ENCODE measurements at regions not wholly inside any gene's neighbourhood (a gene's known extent, or its start where the extent isn't known, plus 50 kb on each side); places are given as distances from the start of the nearest gene placed in this dataset.
"Not testable (repeated sequence)": the region's sequence is repeated elsewhere in the genome, so short reads cannot be mapped to it uniquely, and the experiment has no call there.

- intact Hi-C loops (cut with DNase I) = no loop called here
- no peak for DNase-seq
- no peak for ATAC-seq
These were observed 159.8 kb downstream of the DPY19L2 start for GRCh38 chr12:63508543-63508942.

DNA sequence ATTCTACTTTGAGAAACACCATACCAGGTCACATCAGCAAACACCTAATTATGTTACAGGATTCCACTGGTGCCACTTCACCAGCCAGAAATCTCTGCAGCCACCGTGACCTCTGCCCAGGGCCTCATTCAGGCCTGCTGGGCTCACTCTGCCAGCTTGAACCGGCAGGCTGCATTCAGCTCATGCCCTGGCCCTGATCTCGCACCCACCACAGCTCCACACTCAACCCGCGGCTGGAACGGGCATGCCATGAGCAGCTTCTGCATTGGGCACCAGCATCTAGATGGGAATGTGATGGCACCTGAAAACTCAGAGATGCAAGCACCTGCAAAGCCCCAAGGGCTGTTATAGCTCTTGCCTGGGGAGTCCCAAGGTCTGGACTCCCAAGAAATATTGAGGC lies 168.7 kb downstream of the DPY19L2 start:
- ATAC-seq (no peak), DNase-seq (no peak)
- intact Hi-C loops (cut with DNase I) = no loop called here

DNA sequence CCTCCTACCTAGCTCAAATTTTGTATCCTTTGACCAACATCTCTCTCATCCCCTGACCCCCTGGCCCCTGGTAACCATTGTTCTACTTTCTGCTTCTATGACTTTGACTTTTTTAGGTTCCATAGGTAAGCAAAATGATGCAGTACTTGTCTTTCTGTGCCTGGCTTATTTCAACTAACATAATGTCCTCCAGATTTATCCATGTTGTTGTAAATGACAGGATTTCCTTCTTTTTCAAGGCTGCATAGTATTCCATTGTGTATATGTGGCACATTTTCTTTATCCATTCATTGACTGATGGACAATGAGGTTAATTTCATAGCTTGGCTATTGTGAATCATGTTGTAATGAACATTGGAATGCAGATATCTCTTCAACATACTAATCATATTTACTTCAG lies 170.1 kb downstream of the DPY19L2 start:
- ATAC-seq (no peak), DNase-seq (no peak)
- intact Hi-C loops (cut with DNase I) = no loop called here

- ATAC-seq (no peak), DNase-seq (no peak)
- intact Hi-C loops (cut with DNase I) = no loop called here
These were observed 171.6 kb downstream of the DPY19L2 start for GRCh38 chr12:63496654-63497053.

- intact Hi-C loops (cut with DNase I) = no loop called here
- DNase-seq (no peak), ATAC-seq (no peak)
These were observed 172.3 kb downstream of the DPY19L2 start for GRCh38 chr12:63495974-63496373.

DNA sequence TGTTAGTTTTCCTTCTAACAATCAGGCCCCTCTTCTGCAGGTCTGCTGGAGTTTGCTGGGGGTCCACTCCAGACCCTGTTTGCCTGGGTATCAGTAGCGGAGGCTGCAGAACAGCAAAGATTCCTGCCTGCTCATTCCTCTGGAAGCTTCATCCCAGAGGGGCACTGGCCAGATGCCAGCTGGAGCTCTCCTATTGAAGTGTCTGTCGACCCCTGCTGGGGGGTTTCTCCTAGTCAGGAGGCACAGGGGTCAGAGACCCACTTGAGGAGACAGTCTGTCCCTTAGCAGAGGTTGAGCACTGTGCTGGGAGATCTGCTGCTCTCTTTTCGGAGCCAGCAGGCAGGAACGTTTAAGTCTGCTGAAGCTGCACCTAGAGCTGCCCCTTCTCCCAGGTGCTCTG lies 174.9 kb downstream of the DPY19L2 start:
- DNase-seq; intact Hi-C loops (cut with DNase I); ATAC-seq: not testable (repeated sequence)

- intact Hi-C loops (cut with DNase I) = no loop called here
- ATAC-seq (no peak), DNase-seq (no peak)
These were observed 188.1 kb downstream of the DPY19L2 start for GRCh38 chr12:63480186-63480585.

- intact Hi-C loops (cut with DNase I) = no loop called here
- no peak for ATAC-seq
- no peak for DNase-seq
These were observed 198.1 kb downstream of the DPY19L2 start for GRCh38 chr12:63470161-63470560.

GRCh38 chr12:63467951-63468350 lies 200.3 kb downstream of the DPY19L2 start:
- intact Hi-C loops (cut with DNase I) = no loop called here
- no peak for DNase-seq
- no peak for ATAC-seq

DNA sequence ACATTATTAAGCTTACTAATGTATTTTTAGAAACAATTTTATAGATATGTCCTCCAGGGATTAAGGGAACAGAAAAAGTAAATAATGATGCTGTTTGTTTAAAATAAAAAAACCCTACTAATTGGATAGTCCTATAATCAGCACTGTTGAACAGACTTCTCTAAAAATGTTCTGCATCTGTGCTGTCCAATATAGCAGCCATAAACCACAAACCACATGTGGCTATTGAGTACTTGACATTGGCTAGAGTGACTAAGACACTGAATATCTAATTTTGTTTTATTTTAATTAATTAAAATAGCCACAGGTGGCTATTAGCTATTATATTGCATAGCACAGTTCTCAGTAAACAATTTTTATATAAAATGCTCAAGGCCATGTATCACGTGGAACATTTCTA lies 210.4 kb downstream of the DPY19L2 start:
- ATAC-seq = no peak
- intact Hi-C loops (cut with DNase I) = no loop called here
- no peak for DNase-seq

DNA sequence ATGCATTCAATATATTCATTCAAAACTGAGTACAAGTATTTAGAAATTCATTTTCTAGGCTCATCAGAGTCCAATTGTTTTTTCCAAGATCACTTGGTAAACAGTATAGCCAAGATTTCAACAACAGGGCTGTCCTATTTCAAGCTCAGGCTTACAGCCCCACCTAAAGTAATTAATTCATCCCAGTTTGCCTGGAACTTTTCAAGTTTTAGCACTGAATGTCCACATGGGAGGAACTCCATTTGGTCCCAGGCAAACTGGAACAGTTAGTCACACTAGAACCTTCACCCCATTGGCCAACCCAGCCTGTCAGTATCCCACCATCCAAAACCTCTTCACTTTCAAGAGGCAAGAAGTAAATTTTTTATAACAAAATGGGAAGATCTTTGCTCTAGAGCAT lies 210.9 kb downstream of the DPY19L2 start:
- intact Hi-C loops (cut with DNase I) = no loop called here
- ATAC-seq (no peak), DNase-seq (no peak)

GRCh38 chr12:63450816-63451215 lies 217.5 kb downstream of the DPY19L2 start:
- ATAC-seq (no peak), DNase-seq (no peak)
- intact Hi-C loops (cut with DNase I) = no loop called here

DNA sequence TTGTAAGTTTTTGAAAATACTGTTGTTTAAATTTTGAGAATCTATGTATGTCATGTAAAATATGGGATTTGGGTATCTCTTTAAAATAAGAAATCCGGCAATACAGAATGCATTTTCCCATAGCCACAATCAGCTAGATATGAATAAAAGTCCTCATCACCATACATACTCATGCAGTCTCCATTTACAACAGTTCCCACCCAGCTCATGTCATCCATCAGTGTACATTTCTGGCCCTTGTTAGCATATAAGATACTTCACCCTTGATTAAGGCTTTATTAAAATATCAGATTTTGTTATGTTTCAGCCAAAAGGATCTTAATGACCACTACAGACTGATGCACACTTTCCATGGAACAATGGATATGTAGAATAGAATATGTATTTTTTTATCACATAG lies 218.0 kb downstream of the DPY19L2 start:
- intact Hi-C loops (cut with DNase I) = no loop called here
- ATAC-seq (no peak), DNase-seq (no peak)

DNA sequence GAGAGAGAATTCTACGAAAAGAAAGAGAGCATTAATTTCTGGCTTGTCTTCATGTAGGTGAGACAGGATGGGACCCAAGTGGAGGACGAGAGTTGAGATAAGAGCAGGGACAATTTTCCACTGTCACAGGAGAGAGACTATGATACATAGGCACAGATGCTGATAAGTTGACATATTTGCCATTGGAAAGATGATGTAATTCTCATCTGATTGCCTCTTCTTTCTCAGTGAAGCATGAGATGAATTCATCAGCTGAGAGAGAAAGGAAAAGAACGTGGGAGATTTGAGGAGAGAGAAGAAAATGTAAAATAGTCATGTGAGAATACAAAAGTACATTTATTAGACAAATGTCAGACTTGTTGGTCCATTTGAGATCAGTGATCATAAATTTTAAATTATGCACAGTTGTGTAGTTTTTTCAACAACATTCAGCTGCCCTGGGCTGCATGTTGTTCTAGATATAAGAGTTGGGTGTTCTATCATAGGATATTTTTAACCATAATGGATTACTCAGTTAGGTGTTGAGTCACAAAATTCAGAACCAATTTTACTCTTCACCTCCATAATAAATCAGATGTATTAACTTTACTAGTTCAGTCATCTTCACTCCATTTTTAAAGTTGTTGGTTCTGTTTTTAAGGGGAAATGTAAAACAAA lies 222.9 kb downstream of the DPY19L2 start:
- intact Hi-C loops (cut with DNase I) = no loop called here
- no peak for ATAC-seq
- DNase-seq = no peak

GRCh38 chr12:63440048-63440447 lies 228.2 kb downstream of the DPY19L2 start:
- ATAC-seq (no peak), DNase-seq (no peak)
- intact Hi-C loops (cut with DNase I) = no loop called here

- DNase-seq; ATAC-seq; intact Hi-C loops (cut with DNase I): not testable (repeated sequence)
These were observed 233.9 kb downstream of the DPY19L2 start for GRCh38 chr12:63434384-63434783.

DNA sequence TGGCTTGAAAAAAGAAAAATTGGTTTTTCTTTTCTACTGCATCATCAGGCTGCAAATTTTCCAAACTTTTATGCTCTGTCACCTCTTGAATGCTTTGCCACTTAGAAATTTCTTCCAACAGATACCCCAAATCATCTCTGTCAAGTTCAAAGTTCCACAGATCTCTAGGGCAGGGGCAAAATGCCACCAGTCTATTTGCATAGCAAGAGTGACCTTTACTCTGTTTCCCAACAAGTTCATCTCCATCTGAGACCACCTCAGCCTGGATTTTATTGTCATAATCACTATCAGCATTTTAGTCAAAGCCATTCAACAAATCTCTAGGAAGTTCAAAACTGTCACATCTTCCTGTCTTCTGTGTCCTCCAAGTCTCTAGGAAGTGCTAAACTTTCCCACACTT lies 240.3 kb downstream of the DPY19L2 start:
- ATAC-seq; intact Hi-C loops (cut with DNase I); DNase-seq: not testable (repeated sequence)

DNA sequence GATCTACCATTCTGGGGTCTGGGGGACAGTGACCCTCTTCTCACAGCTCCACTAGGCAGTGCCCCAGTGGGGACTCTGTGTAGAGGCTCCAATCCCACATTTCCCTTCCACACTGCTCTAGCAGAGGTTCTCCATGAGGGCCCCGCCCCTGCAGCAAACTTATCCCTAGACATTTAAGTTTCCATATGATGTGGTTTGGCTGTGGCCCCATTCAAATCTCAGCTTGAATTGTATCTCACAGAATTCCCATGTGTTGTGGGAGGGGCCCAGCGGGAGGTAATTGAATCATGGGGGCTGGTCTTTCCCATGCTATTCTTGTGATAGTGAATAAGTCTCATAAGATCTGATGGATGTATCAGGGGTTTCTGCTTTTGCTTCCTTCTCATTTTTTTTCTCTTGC lies 241.3 kb downstream of the DPY19L2 start:
- ATAC-seq; intact Hi-C loops (cut with DNase I); DNase-seq: not testable (repeated sequence)

DNA sequence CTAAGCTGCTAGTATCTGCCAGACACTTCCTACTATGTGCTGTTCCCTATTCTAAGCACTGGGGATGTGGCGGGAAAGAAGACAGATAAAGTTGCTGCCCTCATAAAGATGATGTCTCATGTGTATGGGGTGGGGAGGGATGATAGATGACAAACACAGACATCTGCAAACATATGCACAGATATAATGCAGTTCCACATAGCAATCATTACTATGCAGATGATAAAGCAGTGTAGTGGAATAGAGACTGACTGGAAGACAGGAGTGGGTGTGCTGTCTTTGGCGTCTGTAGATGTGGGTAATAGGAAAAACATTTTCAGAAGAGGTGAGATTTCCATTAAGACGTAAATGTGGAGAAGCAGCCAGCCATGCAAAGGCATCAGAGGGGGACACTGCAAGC lies 243.6 kb downstream of the DPY19L2 start:
- DNase-seq (no peak), ATAC-seq (no peak)
- intact Hi-C loops (cut with DNase I) = no loop called here

DNA sequence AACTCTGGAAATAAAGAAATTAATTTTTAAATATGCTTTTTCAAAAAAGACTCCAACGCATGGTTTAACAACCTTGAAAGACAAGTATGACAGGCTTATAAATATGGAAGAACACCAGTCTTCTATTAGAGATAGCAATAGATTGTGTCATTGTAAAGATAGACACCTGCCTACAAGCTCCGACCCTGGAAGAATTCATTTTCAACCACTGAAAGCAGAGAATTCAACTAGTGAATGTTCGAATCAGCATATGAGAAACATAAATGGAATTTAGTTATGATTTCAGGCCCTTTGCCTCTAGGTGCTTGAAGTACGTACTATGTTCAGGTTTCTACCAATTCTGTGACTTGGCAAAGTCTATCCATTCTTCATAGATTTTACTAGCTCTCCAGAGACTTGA lies 244.5 kb downstream of the DPY19L2 start:
- no peak for DNase-seq
- intact Hi-C loops (cut with DNase I) = no loop called here

DNA sequence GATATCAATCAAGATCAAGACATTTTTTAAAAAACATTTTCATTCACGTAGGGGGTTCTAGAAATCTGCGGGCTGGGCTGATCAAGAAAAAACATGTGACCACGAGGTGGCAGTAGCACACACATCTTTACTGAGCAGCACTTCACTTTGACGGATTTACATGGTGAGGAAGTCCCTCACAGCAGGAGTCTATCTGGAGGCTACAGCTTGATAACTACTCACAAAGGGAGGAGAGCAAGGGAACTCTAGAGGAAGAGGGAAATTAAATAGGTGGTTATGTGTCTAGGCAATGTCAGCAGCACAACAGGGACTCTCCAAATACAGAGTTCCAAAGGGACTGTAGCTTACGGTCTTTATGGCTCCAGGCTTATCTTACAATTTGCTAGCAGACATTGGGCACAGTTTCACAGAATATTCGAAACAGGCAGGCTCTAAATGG lies 248.1 kb downstream of the DPY19L2 start:
- intact Hi-C loops (cut with DNase I) = no loop called here
- no peak for ATAC-seq

More for the DNA sequence above, 244.5 kb downstream of the DPY19L2 start:
- no peak for ATAC-seq

DNA sequence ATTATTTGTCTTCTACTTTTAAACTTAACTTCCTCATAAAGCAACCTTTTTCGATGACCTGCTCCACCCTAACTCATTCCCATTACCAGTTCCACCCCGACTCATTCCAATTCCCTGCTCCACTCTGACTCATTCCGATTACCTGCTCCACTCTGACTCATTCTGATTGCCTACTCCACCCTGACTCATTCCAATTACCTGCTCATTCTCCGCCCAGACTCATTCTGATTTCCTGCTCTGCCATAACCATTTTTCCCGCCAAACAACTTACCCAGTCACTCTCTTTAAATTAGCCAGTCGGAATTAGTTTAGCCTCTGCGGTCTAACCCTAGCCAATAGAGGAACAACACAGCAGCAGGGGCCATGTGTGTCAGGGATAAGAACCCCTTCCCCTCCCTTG lies 249.1 kb downstream of the DPY19L2 start:
- ATAC-seq (no peak), DNase-seq (no peak)
- intact Hi-C loops (cut with DNase I) = no loop called here

More for the DNA sequence above, 248.1 kb downstream of the DPY19L2 start:
- no peak for DNase-seq

Data from left cardiac atrium (tissue), 4 donors.